HEK293T (cell line): ENCODE measurements at regions not wholly inside any gene's neighbourhood (a gene's known extent, or its start where the extent isn't known, plus 50 kb on each side); places are given as distances from the start of the nearest gene placed in this dataset.

Experiments used
- CTCF ChIA-PET: fragments of 350-600 bp; formaldehyde crosslinking; extraction: SDS; loops from one replicate; lab custom pipeline; 2021; ENCODE audit warnings: antibody characterized with exemption, inconsistent platforms; lab: Yijun Ruan, JAX
- POLR2A ChIA-PET: fragments of 350-600 bp; formaldehyde crosslinking; extraction: SDS; loops from one replicate; lab custom pipeline; 2020; ENCODE audit warnings: antibody characterized with exemption, inconsistent platforms; lab: Yijun Ruan, JAX
- DNase-seq: peaks from one replicate; pipeline ENCODE4 v3.0.0; 2012; ENCODE audit warnings: mixed read lengths; ENCODE audit errors: extremely low spot score
- ARNT ChIP-seq: fragments of 450-650 bp; IDR thresholded peaks from 2 replicates; pipeline ENCODE4 v1.6.1; 2017; ENCODE audit warnings: mild to moderate bottlenecking
- BHLHE40 ChIP-seq: fragments of 450-650 bp; IDR thresholded peaks from 2 replicates; pipeline ENCODE4 v1.6.1; 2016; ENCODE audit warnings: mild to moderate bottlenecking, moderate library complexity, borderline replicate concordance
- CTBP1 ChIP-seq: fragments of 450-650 bp; IDR thresholded peaks from 2 replicates; pipeline ENCODE4 v1.6.1; 2016; ENCODE audit warnings: borderline replicate concordance
- ELF4 ChIP-seq: fragments of 450-650 bp; IDR thresholded peaks from 2 replicates; pipeline ENCODE4 v1.6.1; 2017; ENCODE audit warnings: antibody characterized with exemption
- FOXA1 ChIP-seq: fragments of 450-650 bp; IDR thresholded peaks from 2 replicates; pipeline ENCODE4 v1.6.1; 2016; ENCODE audit warnings: mild to moderate bottlenecking
- FOXK2 ChIP-seq: fragments of 450-650 bp; IDR thresholded peaks from 2 replicates; pipeline ENCODE4 v1.6.1; 2016; ENCODE audit warnings: mild to moderate bottlenecking
- FOXM1 ChIP-seq: fragments of 450-650 bp; IDR thresholded peaks from 2 replicates; pipeline ENCODE4 v1.6.1; 2017; ENCODE audit warnings: mild to moderate bottlenecking, borderline replicate concordance
- HDGF ChIP-seq: fragments of 450-650 bp; IDR thresholded peaks from 2 replicates; pipeline ENCODE4 v1.6.1; 2017; ENCODE audit warnings: antibody characterized with exemption, borderline replicate concordance
- L3MBTL2 ChIP-seq: fragments of 450-650 bp; conservative IDR thresholded peaks from 2 replicates; pipeline ENCODE4 v1.6.1; 2016; ENCODE audit warnings: mild to moderate bottlenecking
- LEF1 ChIP-seq: fragments of 450-650 bp; IDR thresholded peaks from 2 replicates; pipeline ENCODE4 v1.6.1; 2017; ENCODE audit warnings: mild to moderate bottlenecking, borderline replicate concordance
- NFRKB ChIP-seq: fragments of 450-650 bp; IDR thresholded peaks from 2 replicates; pipeline ENCODE4 v1.6.1; 2016; ENCODE audit warnings: mild to moderate bottlenecking, moderate library complexity
- PKNOX1 ChIP-seq: fragments of 450-650 bp; IDR thresholded peaks from 2 replicates; pipeline ENCODE4 v1.6.1; 2016
- SP1 ChIP-seq: fragments of 450-650 bp; IDR thresholded peaks from 2 replicates; pipeline ENCODE4 v1.6.1; 2017
- SUZ12 ChIP-seq: fragments of 450-650 bp; IDR thresholded peaks from 2 replicates; pipeline ENCODE4 v1.6.1; 2016; ENCODE audit warnings: mild to moderate bottlenecking
- TARDBP ChIP-seq: fragments of 450-650 bp; IDR thresholded peaks from 2 replicates; pipeline ENCODE4 v1.6.1; 2016
- ZNF384 ChIP-seq: fragments of 450-650 bp; IDR thresholded peaks from 2 replicates; pipeline ENCODE4 v1.6.1; 2016

GRCh38 chrX:113950081-113950678, 633.7 kb upstream of the HTR2C start:
- ChIA-PET POLR2A (no interaction called here), CTCF (no interaction called here)
- TF ChIP-seq FOXA1 (no peak), ZNF384 (no peak), FOXK2 (no peak), SUZ12 (no peak), TARDBP (no peak), BHLHE40 (no peak), SP1 (no peak)
- DNase-seq: no peak

GRCh38 chrX:113947548-113947947, 636.3 kb upstream of the HTR2C start:
- peak; percentile 19 for DNase-seq
- TF ChIP-seq BHLHE40 (no peak), SP1 (no peak), PKNOX1 (no peak), ARNT (no peak), HDGF (no peak), ZNF384 (no peak), ELF4 (no peak), SUZ12 (no peak), NFRKB (no peak), FOXA1 (no peak), CTBP1 (no peak), LEF1 (no peak), TARDBP (no peak), FOXK2 (no peak), FOXM1 (no peak), L3MBTL2 (no peak)
- ChIA-PET CTCF (no interaction called here), POLR2A (no interaction called here)

- CTCF ChIA-PET: no interaction called here
- POLR2A ChIA-PET: no interaction called here
- DNase-seq: no peak
- TF ChIP-seq ELF4 (no peak), SP1 (no peak), SUZ12 (no peak), NFRKB (no peak), FOXA1 (no peak), HDGF (no peak), CTBP1 (no peak), FOXM1 (no peak), TARDBP (no peak), FOXK2 (no peak), ZNF384 (no peak), ARNT (no peak)
Observed at GRCh38 chrX:113935518-113935917, 648.4 kb upstream of the HTR2C start.

- POLR2A ChIA-PET: no interaction called here
- no peak for DNase-seq
- CTCF ChIA-PET: no interaction called here
- TF ChIP-seq TARDBP (no peak), FOXM1 (no peak), SUZ12 (no peak)
Observed at GRCh38 chrX:113933931-113934330, 650.0 kb upstream of the HTR2C start.

GRCh38 chrX:113929004-113929403, 654.9 kb upstream of the HTR2C start:
- ChIA-PET CTCF (no interaction called here), POLR2A (no interaction called here)
- TF ChIP-seq HDGF (no peak), ELF4 (no peak), LEF1 (no peak), L3MBTL2 (no peak), FOXA1 (no peak), ZNF384 (no peak), SUZ12 (no peak), FOXK2 (no peak), FOXM1 (no peak), PKNOX1 (no peak), TARDBP (no peak), CTBP1 (no peak), SP1 (no peak), NFRKB (no peak), BHLHE40 (no peak), ARNT (no peak)
- peak; percentile 67 for DNase-seq

GRCh38 chrX:113920661-113921060, 663.2 kb upstream of the HTR2C start:
- ChIA-PET POLR2A (no interaction called here), CTCF (no interaction called here)
- TF ChIP-seq LEF1 (no peak), HDGF (no peak), SP1 (no peak), CTBP1 (no peak), SUZ12 (no peak), ELF4 (no peak)
- no peak for DNase-seq

GRCh38 chrX:113919387-113919786, 664.5 kb upstream of the HTR2C start:
- no peak for TF ChIP-seq ARNT
- ChIA-PET POLR2A (no interaction called here), CTCF (no interaction called here)
- no peak for DNase-seq

- CTCF ChIA-PET: no interaction called here
- TF ChIP-seq NFRKB: no peak
- no peak for TF ChIP-seq SUZ12
- TF ChIP-seq TARDBP: no peak
- TF ChIP-seq CTBP1: no peak
- no peak for TF ChIP-seq ZNF384
- no peak for TF ChIP-seq L3MBTL2
- TF ChIP-seq FOXA1: no peak
- no peak for TF ChIP-seq SP1
- TF ChIP-seq BHLHE40: no peak
- TF ChIP-seq FOXK2: no peak
- no peak for TF ChIP-seq PKNOX1
- TF ChIP-seq ELF4: no peak
- TF ChIP-seq FOXM1: no peak
- TF ChIP-seq LEF1: no peak
- TF ChIP-seq HDGF: no peak
- TF ChIP-seq ARNT: no peak
- POLR2A ChIA-PET: no interaction called here
- no peak for DNase-seq
Observed at GRCh38 chrX:113906168-113906567, 677.7 kb upstream of the HTR2C start.
